ENCODE measurements at regions not wholly inside any gene's neighbourhood (a gene's known extent, or its start where the extent isn't known, plus 50 kb on each side); places are given as distances from the start of the nearest gene placed in this dataset.

DNA sequence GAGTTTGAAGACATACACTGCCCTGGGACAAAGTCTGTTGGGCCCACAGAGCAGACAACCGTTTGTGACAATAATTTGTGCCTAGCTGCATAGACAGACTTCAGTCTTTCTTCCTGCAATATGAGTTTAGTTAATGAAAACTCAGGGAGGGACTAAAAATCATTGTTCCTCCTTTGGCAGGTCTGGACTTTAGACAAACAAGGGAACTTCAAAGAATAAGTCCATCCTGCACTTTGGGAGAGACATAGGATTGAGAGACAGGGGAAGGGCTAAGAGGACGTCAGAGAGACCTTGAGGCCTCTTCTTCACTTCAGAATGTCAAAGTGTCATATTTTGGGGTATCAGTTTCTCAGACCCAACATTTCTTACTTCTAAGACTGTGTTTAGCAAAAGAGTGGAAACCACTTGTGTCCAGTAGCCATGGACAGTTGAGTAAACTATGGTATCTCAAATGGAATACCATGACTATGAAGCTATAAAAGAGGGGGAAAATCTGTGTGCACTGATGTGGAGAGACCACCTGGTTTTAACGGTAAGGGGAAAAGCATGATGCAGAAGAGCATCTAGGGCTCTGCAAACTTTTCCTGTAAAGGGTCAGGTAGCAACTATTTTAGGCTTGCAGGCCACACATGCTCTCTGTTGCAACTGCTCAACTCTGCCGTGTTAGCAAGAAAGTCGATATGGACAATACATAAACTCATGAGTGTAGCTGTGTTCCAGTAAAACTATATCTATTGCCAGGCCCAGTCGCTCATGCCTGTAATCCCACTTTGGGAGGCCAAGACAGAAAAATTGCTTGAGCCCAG, 217.8 kb upstream of the SH3BP4 start:
- H3K4me3 ChIP-seq (ENCODE audit: low read depth, low read length, poor library complexity, severe bottlenecking) = no peak overlapping the region
- ChIA-PET CTCF (no interaction called here), POLR2A (ENCODE audit: low non-redundant PET) (no interaction called here)
- no peaks in the 10 kb centered on the region for H3K27me3 ChIP-seq (replicated peaks; ENCODE audit: insufficient read depth, low read depth, low read length, poor library complexity)
- no peaks in the 10 kb centered on the region for H3K36me3 ChIP-seq (ENCODE audit: insufficient read depth, low read length, poor library complexity, severe bottlenecking)
- TF ChIP-seq, protein P1, sequence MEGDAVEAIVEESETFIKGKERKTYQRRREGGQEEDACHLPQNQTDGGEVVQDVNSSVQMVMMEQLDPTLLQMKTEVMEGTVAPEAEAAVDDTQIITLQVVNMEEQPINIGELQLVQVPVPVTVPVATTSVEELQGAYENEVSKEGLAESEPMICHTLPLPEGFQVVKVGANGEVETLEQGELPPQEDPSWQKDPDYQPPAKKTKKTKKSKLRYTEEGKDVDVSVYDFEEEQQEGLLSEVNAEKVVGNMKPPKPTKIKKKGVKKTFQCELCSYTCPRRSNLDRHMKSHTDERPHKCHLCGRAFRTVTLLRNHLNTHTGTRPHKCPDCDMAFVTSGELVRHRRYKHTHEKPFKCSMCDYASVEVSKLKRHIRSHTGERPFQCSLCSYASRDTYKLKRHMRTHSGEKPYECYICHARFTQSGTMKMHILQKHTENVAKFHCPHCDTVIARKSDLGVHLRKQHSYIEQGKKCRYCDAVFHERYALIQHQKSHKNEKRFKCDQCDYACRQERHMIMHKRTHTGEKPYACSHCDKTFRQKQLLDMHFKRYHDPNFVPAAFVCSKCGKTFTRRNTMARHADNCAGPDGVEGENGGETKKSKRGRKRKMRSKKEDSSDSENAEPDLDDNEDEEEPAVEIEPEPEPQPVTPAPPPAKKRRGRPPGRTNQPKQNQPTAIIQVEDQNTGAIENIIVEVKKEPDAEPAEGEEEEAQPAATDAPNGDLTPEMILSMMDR (conservative IDR thresholded peaks at IDR 0.05; ENCODE audit: low read depth, low read length) = no peak
- no peak for TF ChIP-seq EZH2 (IDR thresholded peaks at IDR 0.05; ENCODE audit: borderline replicate concordance, low read depth, low read length, poor library complexity, severe bottlenecking)
- H3K4me1 ChIP-seq (ENCODE audit: insufficient read depth, low read length, poor library complexity, severe bottlenecking) = no peaks in the 10 kb centered on the region
- H3K27ac ChIP-seq (ENCODE audit: low read depth, low read length, poor library complexity, severe bottlenecking) = no peak overlapping the region
- DNase-seq (ENCODE audit: low spot score) = no peak
- BruUV-seq (replicated peaks) = no TSS peak
- no peaks in the 10 kb centered on the region for H3K9me3 ChIP-seq (ENCODE audit: low read depth, low read length, poor library complexity, severe bottlenecking)
- intact Hi-C loops (cut with micrococcal nuclease; ENCODE audit: unreplicated experiment) = no loop called here

DNA sequence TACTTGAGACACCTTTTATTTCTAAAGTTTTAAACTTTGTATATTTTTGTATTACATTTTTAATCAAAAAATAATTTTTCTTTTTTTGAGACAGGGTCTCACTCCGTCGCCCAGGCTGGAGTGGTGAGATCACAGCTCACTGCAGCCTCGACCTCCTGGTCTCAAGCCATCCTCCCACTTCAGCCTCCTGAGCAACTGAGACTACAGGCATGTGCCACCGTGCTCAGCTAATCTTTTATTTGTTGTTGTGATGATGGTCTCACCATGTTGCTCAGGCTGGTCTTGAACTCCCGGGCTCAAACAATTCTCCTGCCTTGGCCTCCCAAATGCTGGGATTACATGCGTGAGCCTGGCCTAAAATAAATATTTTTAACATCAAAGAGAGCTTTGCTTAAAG, 218.7 kb upstream of the SH3BP4 start:
- ChIA-PET CTCF (no interaction called here), POLR2A (ENCODE audit: low non-redundant PET) (no interaction called here)
- Histone ChIP-seq H3K36me3 (ENCODE audit: insufficient read depth, low read length, poor library complexity, severe bottlenecking) (no peaks in the 10 kb centered on the region), H3K4me3 (ENCODE audit: low read depth, low read length, poor library complexity, severe bottlenecking) (no peak overlapping the region), H3K27ac (ENCODE audit: low read depth, low read length, poor library complexity, severe bottlenecking) (no peak overlapping the region), H3K4me1 (ENCODE audit: insufficient read depth, low read length, poor library complexity, severe bottlenecking) (no peaks in the 10 kb centered on the region), H3K9me3 (ENCODE audit: low read depth, low read length, poor library complexity, severe bottlenecking) (no peaks in the 10 kb centered on the region), H3K27me3 (replicated peaks; ENCODE audit: insufficient read depth, low read depth, low read length, poor library complexity) (no peaks in the 10 kb centered on the region)
- BruUV-seq (replicated peaks) = no TSS peak
- no peak for DNase-seq (ENCODE audit: low spot score)
- intact Hi-C loops (cut with micrococcal nuclease; ENCODE audit: unreplicated experiment) = no loop called here
- TF ChIP-seq EZH2 (IDR thresholded peaks at IDR 0.05; ENCODE audit: borderline replicate concordance, low read depth, low read length, poor library complexity, severe bottlenecking) = no peak
- TF ChIP-seq, protein P1 (conservative IDR thresholded peaks at IDR 0.05; ENCODE audit: low read depth, low read length) = no peak

GRCh38 chr2:234732404-234733092, 219.3 kb upstream of the SH3BP4 start:
- H3K36me3 ChIP-seq (ENCODE audit: insufficient read depth, low read length, poor library complexity, severe bottlenecking) = no peaks in the 10 kb centered on the region
- intact Hi-C loops (cut with micrococcal nuclease; ENCODE audit: unreplicated experiment) = no loop called here
- H3K9me3 ChIP-seq (ENCODE audit: low read depth, low read length, poor library complexity, severe bottlenecking) = no peaks in the 10 kb centered on the region
- H3K4me1 ChIP-seq (ENCODE audit: insufficient read depth, low read length, poor library complexity, severe bottlenecking) = no peaks in the 10 kb centered on the region
- H3K4me3 ChIP-seq (ENCODE audit: low read depth, low read length, poor library complexity, severe bottlenecking) = no peak overlapping the region
- no TSS peak for BruUV-seq (replicated peaks)
- no peaks in the 10 kb centered on the region for H3K27me3 ChIP-seq (replicated peaks; ENCODE audit: insufficient read depth, low read depth, low read length, poor library complexity)
- POLR2A ChIA-PET (ENCODE audit: low non-redundant PET) = no interaction called here
- no peak overlapping the region for H3K27ac ChIP-seq (ENCODE audit: low read depth, low read length, poor library complexity, severe bottlenecking)
- no peak for DNase-seq (ENCODE audit: low spot score)
- TF ChIP-seq, protein P1 (conservative IDR thresholded peaks at IDR 0.05; ENCODE audit: low read depth, low read length) = no peak
- no peak for TF ChIP-seq EZH2 (IDR thresholded peaks at IDR 0.05; ENCODE audit: borderline replicate concordance, low read depth, low read length, poor library complexity, severe bottlenecking)
- CTCF ChIA-PET = no interaction called here

Data from A673 (cell line).